GM23248 (cell line): ENCODE measurements at regions not wholly inside any gene's neighbourhood (a gene's known extent, or its start where the extent isn't known, plus 50 kb on each side); places are given as distances from the start of the nearest gene placed in this dataset.

ENCODE experiments used
- EZH2 ChIP-seq: fragments of 200-600 bp; sonication (generic); IDR thresholded peaks from 2 replicates; pipeline ENCODE4 v1.6.1; 2018; ENCODE audit warnings: antibody characterized with exemption, mild to moderate bottlenecking; ENCODE audit not compliant: insufficient read depth, poor library complexity, severe bottlenecking
- EZH2phosphoT487 ChIP-seq: fragments of 200-600 bp; sonication (generic); IDR thresholded peaks from 2 replicates; pipeline ENCODE4 v1.6.1; 2018; ENCODE audit warnings: antibody characterized with exemption, moderate library complexity, mild to moderate bottlenecking, low read depth; ENCODE audit not compliant: insufficient read depth

DNA sequence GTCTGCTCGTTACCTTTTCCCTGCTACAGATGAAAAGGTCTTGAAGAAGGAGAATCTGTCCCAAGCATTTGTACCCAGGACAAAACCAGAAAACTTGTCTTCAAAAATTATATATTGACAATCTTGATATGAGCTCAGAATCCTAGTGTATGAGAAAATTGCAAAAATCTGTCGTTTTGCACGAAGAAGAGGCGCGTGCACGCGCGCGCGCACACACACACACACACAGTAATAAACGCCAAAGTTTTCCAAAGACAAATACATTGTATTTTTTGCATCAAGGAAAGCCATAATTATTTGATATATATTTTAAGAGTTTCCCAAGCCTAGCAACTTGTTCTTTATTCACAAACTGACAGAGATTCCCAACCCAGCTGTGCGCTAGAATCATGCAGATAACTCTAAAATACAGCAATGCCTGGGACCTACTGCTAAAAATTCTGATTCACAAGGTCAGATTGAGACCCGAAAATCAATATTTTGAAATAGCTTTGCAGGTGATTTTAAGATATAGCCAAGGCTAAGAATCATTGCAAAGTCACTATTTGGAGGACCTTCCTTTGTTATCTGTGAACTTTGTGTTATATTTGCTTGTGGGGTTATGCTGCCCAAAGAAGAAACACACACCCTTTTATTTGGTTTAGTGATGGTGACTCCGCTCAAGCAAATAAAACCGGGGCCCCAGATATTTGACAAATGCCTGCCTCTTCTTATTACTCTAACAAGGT is 1287.7 kb upstream of the CDH6 start:
- TF ChIP-seq EZH2phosphoT487 (no peak), EZH2 (no peak)
